Endodermal cell (in vitro differentiated cells): ENCODE measurements at regions not wholly inside any gene's neighbourhood (a gene's known extent, or its start where the extent isn't known, plus 50 kb on each side); places are given as distances from the start of the nearest gene placed in this dataset.

Experiments
- DNase-seq: peaks from one replicate; pipeline ENCODE4 v3.0.0-alpha.2; 2017
- H3K27ac ChIP-seq: 2 replicates; pipeline ENCODE4 v1.5.1; 2013; ENCODE audit warnings: mild to moderate bottlenecking, low read depth, low read length, moderate library complexity
- H3K27me3 ChIP-seq: 2 replicates; pipeline ENCODE4 v1.6.1; 2013; ENCODE audit warnings: mild to moderate bottlenecking, low read length, moderate library complexity; ENCODE audit not compliant: insufficient read depth, control insufficient read depth, poor library complexity, severe bottlenecking
- H3K36me3 ChIP-seq: 2 replicates; pipeline ENCODE4 v1.7.0; 2013; ENCODE audit warnings: mild to moderate bottlenecking, low read length, moderate library complexity; ENCODE audit not compliant: control insufficient read depth, insufficient read depth
- H3K4me1 ChIP-seq: one replicate; pipeline ENCODE4 v1.7.0; 2013; ENCODE audit warnings: low read length; ENCODE audit not compliant: control insufficient read depth, insufficient read depth
- H3K4me3 ChIP-seq: 2 replicates; pipeline ENCODE4 v1.5.1; 2013; ENCODE audit warnings: mild to moderate bottlenecking, low read length, moderate library complexity
- H3K9ac ChIP-seq: 2 replicates; pipeline ENCODE4 v1.6.1; 2013; ENCODE audit warnings: mild to moderate bottlenecking, low read length, moderate library complexity; ENCODE audit not compliant: poor library complexity, severe bottlenecking; ENCODE audit errors: extremely low read depth
- H3K9me3 ChIP-seq: 2 replicates; pipeline ENCODE4 v1.6.1; 2013; ENCODE audit warnings: mild to moderate bottlenecking, low read length, moderate library complexity; ENCODE audit not compliant: control insufficient read depth
- H3K27ac Mint-ChIP-seq: 2 replicates; pipeline ENCODE4 v1.8.0; 2020; ENCODE audit warnings: mixed read lengths
- H3K27me3 Mint-ChIP-seq: 2 replicates; pipeline ENCODE4 v1.8.0; 2021; ENCODE audit warnings: mild to moderate bottlenecking, mixed read lengths; ENCODE audit not compliant: insufficient read depth
- H3K36me3 Mint-ChIP-seq: 2 replicates; pipeline ENCODE4 v1.8.0; 2020; ENCODE audit warnings: low read depth, mixed read lengths
- H3K4me1 Mint-ChIP-seq: 2 replicates; pipeline ENCODE4 v1.8.0; 2020; ENCODE audit warnings: mixed read lengths
- H3K4me3 Mint-ChIP-seq: 2 replicates; pipeline ENCODE4 v1.8.0; 2020; ENCODE audit warnings: mild to moderate bottlenecking, moderate library complexity, mixed read lengths
- H3K9me3 Mint-ChIP-seq: 2 replicates; pipeline ENCODE4 v1.8.0; 2020; ENCODE audit warnings: mild to moderate bottlenecking, mixed read lengths
- WGBS, 2 experiments: methylation state at CpG; one replicate each; pipeline versions ENCODE4 v1.1.5 to v1.1.7; 2013; ENCODE audit warnings: missing lambda C conversion rate in 2 of 2, mixed read lengths in 1 of 2; ENCODE audit not compliant: insufficient coverage in 1 of 2, insufficient read length in 1 of 2; 5-methylcytosine and 5-hydroxymethylcytosine counted together
- TF ChIP-seq, protein P1 (sequence below): fragments of 200-600 bp; sonication (generic); conservative IDR thresholded peaks from 2 replicates; pipeline ENCODE4 v1.5.0; 2021; ENCODE audit warnings: antibody characterized with exemption, mild to moderate bottlenecking

DNA sequence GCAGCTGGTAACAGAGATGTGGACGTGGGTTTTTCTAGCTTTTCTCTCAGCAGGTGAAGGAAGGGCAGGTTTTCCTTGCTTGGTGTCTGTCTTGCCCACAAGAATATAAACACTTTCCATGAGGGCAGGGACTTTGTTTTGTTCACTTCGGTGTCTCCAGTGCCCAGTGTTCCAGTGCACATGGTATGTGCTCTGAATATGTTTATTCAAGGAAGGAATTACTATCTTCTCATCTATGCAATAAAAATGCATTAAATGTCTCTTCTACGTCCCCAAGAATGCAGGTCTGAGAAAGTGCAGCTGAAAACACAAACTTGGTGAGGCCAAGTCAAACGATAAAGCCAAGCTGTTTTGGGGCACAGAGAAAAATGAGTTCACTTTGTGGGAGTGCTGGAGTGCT lies 56.3 kb upstream of the PLET1 start:
- Mint-ChIP-seq H3K4me3 (no peak overlapping the region), H3K9me3 (no peaks in the 10 kb centered on the region), H3K4me1 (peaks cover 11% of the 10 kb centered on the region), H3K27me3 (peaks cover 35% of the 10 kb centered on the region), H3K27ac (no peak overlapping the region), H3K36me3 (no peaks in the 10 kb centered on the region)
- Histone ChIP-seq H3K36me3 (no peaks in the 10 kb centered on the region), H3K4me3 (no peak overlapping the region), H3K27me3 (no peaks in the 10 kb centered on the region), H3K27ac (no peak overlapping the region), H3K9ac (no peak overlapping the region), H3K4me1 (no peaks in the 10 kb centered on the region), H3K9me3 (no peaks in the 10 kb centered on the region)
- no peak for DNase-seq
- TF ChIP-seq, protein P1, sequence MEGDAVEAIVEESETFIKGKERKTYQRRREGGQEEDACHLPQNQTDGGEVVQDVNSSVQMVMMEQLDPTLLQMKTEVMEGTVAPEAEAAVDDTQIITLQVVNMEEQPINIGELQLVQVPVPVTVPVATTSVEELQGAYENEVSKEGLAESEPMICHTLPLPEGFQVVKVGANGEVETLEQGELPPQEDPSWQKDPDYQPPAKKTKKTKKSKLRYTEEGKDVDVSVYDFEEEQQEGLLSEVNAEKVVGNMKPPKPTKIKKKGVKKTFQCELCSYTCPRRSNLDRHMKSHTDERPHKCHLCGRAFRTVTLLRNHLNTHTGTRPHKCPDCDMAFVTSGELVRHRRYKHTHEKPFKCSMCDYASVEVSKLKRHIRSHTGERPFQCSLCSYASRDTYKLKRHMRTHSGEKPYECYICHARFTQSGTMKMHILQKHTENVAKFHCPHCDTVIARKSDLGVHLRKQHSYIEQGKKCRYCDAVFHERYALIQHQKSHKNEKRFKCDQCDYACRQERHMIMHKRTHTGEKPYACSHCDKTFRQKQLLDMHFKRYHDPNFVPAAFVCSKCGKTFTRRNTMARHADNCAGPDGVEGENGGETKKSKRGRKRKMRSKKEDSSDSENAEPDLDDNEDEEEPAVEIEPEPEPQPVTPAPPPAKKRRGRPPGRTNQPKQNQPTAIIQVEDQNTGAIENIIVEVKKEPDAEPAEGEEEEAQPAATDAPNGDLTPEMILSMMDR = no peak
- 86 to 96% methylated on average over 3 to 4 of the region's 4 CpGs for WGBS, 2 experiments

DNA sequence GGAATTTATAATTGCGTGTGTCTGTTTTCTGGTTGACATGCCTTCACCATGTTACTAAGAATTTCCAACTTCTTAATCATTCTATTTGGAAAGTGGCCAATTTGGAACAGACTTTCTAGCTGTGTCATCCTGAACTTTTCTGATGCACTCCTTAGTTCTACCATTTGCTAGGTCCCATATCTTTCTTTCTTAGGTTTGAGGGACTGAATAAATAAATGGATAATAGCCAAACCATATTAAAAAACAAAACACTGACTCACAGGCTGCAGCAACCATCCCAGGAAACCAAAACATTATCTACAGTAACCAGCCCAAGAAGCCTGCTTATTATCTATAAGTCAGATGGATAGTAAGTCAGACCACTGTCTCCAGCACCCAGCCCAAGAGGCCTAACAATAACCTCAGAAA lies 57.5 kb upstream of the PLET1 start:
- H3K9me3 ChIP-seq = no peaks in the 10 kb centered on the region
- no peaks in the 10 kb centered on the region for H3K27me3 ChIP-seq
- Mint-ChIP-seq H3K27ac (no peak overlapping the region), H3K36me3 (no peaks in the 10 kb centered on the region), H3K9me3 (peaks cover 3% of the 10 kb centered on the region), H3K4me3 (no peak overlapping the region), H3K4me1 (peaks cover 16% of the 10 kb centered on the region), H3K27me3 (peaks cover 34% of the 10 kb centered on the region)
- TF ChIP-seq, protein P1 = no peak
- no peak for DNase-seq
- H3K36me3 ChIP-seq = no peaks in the 10 kb centered on the region
- WGBS, 2 experiments = 100% methylated on average over 1 of the region's 1 CpG
- H3K4me1 ChIP-seq = no peaks in the 10 kb centered on the region
- no peak overlapping the region for H3K9ac ChIP-seq
- H3K27ac ChIP-seq = no peak overlapping the region
- no peak overlapping the region for H3K4me3 ChIP-seq

DNA sequence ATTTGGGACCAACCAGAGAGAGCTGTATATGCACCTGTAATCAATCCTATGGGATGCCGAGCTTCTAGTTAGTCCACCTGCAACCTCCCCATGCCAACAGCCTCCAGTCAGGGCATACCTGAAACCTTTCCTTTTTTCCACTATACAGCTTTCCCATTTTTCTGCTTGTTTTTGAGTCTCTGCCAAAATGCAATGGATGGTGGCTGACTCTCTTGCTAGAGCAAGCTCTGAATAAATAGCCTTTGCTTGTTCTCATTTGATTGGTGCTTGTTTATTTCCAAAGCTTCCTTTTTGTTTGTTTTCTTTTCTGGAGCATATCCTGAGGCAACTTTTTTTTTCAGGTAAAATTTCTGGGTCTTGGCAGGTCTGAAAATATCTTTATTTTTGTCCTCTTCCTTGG lies 58.0 kb upstream of the PLET1 start:
- H3K27ac Mint-ChIP-seq = no peak overlapping the region
- H3K36me3 ChIP-seq = no peaks in the 10 kb centered on the region
- H3K4me1 ChIP-seq = no peaks in the 10 kb centered on the region
- no peaks in the 10 kb centered on the region for H3K27me3 ChIP-seq
- H3K36me3 Mint-ChIP-seq = no peaks in the 10 kb centered on the region
- TF ChIP-seq, protein P1 = no peak
- DNase-seq = no peak
- WGBS, 2 experiments = 88 to 100% methylated on average over 1 of the region's 1 CpG
- H3K9ac ChIP-seq = no peak overlapping the region
- no peak overlapping the region for H3K4me3 Mint-ChIP-seq
- H3K4me3 ChIP-seq = no peak overlapping the region
- peaks cover 6% of the 10 kb centered on the region for H3K9me3 Mint-ChIP-seq
- no peak overlapping the region for H3K27ac ChIP-seq
- no peaks in the 10 kb centered on the region for H3K9me3 ChIP-seq
- peaks cover 33% of the 10 kb centered on the region for H3K27me3 Mint-ChIP-seq
- H3K4me1 Mint-ChIP-seq = peaks cover 15% of the 10 kb centered on the region
